ENCODE measurements at regions not wholly inside any gene's neighbourhood (a gene's known extent, or its start where the extent isn't known, plus 50 kb on each side); places are given as distances from the start of the nearest gene placed in this dataset.
A peak's percentile ranks its signal among the peaks of the same experiment; 100 is the strongest.
"Not testable (repeated sequence)": the region's sequence is repeated elsewhere in the genome, so short reads cannot be mapped to it uniquely, and the experiment has no call there.

- no peak for DNase-seq (ENCODE audit: low spot score)
- Mint-ChIP-seq H3K4me1 (ENCODE audit: low read depth) (peaks cover 6% of the 10 kb centered on the region), H3K27me3 (ENCODE audit: low read depth) (no peaks in the 10 kb centered on the region), H3K36me3 (ENCODE audit: low read depth) (no peaks in the 10 kb centered on the region), H3K4me3 (ENCODE audit: unreplicated experiment) (no peak overlapping the region), H3K27ac (ENCODE audit: unreplicated experiment) (no peak overlapping the region), H3K9me3 (ENCODE audit: low read depth) (peaks cover 3% of the 10 kb centered on the region)
- peak; percentile 52 for TF ChIP-seq CTCF (IDR thresholded peaks at IDR 0.05)
Observed at GRCh38 chr13:65125236-65125635, 2104.9 kb downstream of the PCDH9 start.

GRCh38 chr13:65112531-65112941 is 2117.6 kb downstream of the PCDH9 start:
- Mint-ChIP-seq H3K27me3 (ENCODE audit: low read depth) (no peaks in the 10 kb centered on the region), H3K4me3 (ENCODE audit: unreplicated experiment) (no peak overlapping the region), H3K9me3 (ENCODE audit: low read depth) (peaks cover 17% of the 10 kb centered on the region), H3K27ac (ENCODE audit: unreplicated experiment) (no peak overlapping the region), H3K4me1 (ENCODE audit: low read depth) (peaks cover 11% of the 10 kb centered on the region), H3K36me3 (ENCODE audit: low read depth) (peaks cover 6% of the 10 kb centered on the region)
- no peak for DNase-seq (ENCODE audit: low spot score)
- no peak for TF ChIP-seq CTCF (IDR thresholded peaks at IDR 0.05)

GRCh38 chr13:65112123-65112522 is 2118.0 kb downstream of the PCDH9 start:
- TF ChIP-seq CTCF (IDR thresholded peaks at IDR 0.05) = no peak
- Mint-ChIP-seq H3K4me3 (ENCODE audit: unreplicated experiment) (no peak overlapping the region), H3K4me1 (ENCODE audit: low read depth) (peaks cover 11% of the 10 kb centered on the region), H3K27me3 (ENCODE audit: low read depth) (no peaks in the 10 kb centered on the region), H3K9me3 (ENCODE audit: low read depth) (peaks cover 21% of the 10 kb centered on the region), H3K27ac (ENCODE audit: unreplicated experiment) (peak overlapping the region; percentile 52), H3K36me3 (ENCODE audit: low read depth) (peaks cover 7% of the 10 kb centered on the region)
- DNase-seq (ENCODE audit: low spot score) = no peak

- DNase-seq (ENCODE audit: low spot score) = no peak
- no peak for TF ChIP-seq CTCF (IDR thresholded peaks at IDR 0.05)
- H3K9me3 Mint-ChIP-seq (ENCODE audit: low read depth) = peaks cover 30% of the 10 kb centered on the region
- peaks cover 12% of the 10 kb centered on the region for H3K36me3 Mint-ChIP-seq (ENCODE audit: low read depth)
- no peak overlapping the region for H3K4me3 Mint-ChIP-seq (ENCODE audit: unreplicated experiment)
- H3K4me1 Mint-ChIP-seq (ENCODE audit: low read depth) = peaks cover 11% of the 10 kb centered on the region
- H3K27me3 Mint-ChIP-seq (ENCODE audit: low read depth) = no peaks in the 10 kb centered on the region
- no peak overlapping the region for H3K27ac Mint-ChIP-seq (ENCODE audit: unreplicated experiment)
Observed at GRCh38 chr13:65111223-65111622, 2118.9 kb downstream of the PCDH9 start.

GRCh38 chr13:65104436-65104835 is 2125.7 kb downstream of the PCDH9 start:
- not testable (repeated sequence) for H3K4me1 Mint-ChIP-seq (ENCODE audit: low read depth); DNase-seq (ENCODE audit: low spot score); H3K4me3 Mint-ChIP-seq (ENCODE audit: unreplicated experiment); H3K27ac Mint-ChIP-seq (ENCODE audit: unreplicated experiment); H3K27me3 Mint-ChIP-seq (ENCODE audit: low read depth)
- Mint-ChIP-seq H3K36me3 (ENCODE audit: low read depth) (peaks cover 14% of the 10 kb centered on the region), H3K9me3 (ENCODE audit: low read depth) (peaks cover 41% of the 10 kb centered on the region)

GRCh38 chr13:65103351-65103750 is 2126.8 kb downstream of the PCDH9 start:
- DNase-seq (ENCODE audit: low spot score) = no peak
- Mint-ChIP-seq H3K4me1 (ENCODE audit: low read depth) (no peaks in the 10 kb centered on the region), H3K4me3 (ENCODE audit: unreplicated experiment) (no peak overlapping the region), H3K27me3 (ENCODE audit: low read depth) (no peaks in the 10 kb centered on the region), H3K27ac (ENCODE audit: unreplicated experiment) (no peak overlapping the region), H3K36me3 (ENCODE audit: low read depth) (peaks cover 12% of the 10 kb centered on the region), H3K9me3 (ENCODE audit: low read depth) (peaks cover 35% of the 10 kb centered on the region)
- TF ChIP-seq CTCF (IDR thresholded peaks at IDR 0.05) = no peak
